Stimulated activated CD8-positive, alpha-beta memory T cell treated with anti-CD3 and anti-CD28 coated beads, Interleukin-12 subunit alpha, Interleukin-12 subunit beta, amount 100 ng/mL, for 1 hour (primary cell): ENCODE measurements at regions not wholly inside any gene's neighbourhood (a gene's known extent, or its start where the extent isn't known, plus 50 kb on each side); places are given as distances from the start of the nearest gene placed in this dataset.
"Not testable (repeated sequence)": the region's sequence is repeated elsewhere in the genome, so short reads cannot be mapped to it uniquely, and the experiment has no call there.

ENCODE experiments used
- DNase-seq: peaks from one replicate; pipeline ENCODE4 v3.0.0-alpha.2; 2020; ENCODE audit warnings: low read depth

GRCh38 chr13:89968470-89968869 is 1379.0 kb upstream of the MIR17HG start:
- DNase-seq, result no peak

DNA sequence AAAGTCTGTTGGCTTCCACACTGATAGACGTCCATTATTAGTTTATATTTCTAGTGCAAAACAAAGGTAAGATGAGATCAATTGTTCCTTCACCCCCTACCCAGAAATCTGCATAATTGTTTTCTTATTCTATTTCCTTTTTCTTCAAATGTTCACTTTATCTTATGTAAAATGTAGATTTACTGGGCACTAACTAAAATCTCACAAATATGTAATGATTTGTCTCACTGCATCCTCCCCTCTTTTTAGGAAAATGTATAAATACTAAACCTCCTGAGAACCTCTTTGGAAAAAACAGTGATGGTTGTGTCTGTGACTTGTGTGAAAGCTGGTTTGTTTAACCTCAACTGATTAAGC is 1377.2 kb upstream of the MIR17HG start:
- DNase-seq, result no peak

DNA sequence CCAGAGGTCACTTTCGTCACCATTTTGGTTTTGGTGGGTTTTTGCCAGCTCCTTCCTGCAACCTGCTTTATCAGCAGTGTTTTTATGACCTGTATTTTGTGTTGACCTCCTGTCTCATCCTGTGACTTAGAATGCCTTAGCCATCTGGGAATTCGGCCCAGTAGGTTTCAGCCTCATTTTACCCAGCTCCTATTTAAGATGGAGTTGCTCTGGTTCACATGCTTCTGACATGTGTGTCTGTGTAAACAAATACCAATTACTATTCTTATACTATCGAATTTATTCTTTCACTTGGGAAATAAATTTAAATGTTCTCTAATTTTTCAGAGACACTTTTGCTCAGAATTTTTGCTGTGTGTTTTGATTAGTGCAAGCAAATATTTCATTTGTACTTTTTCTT is 1370.3 kb upstream of the MIR17HG start:
- no peak for DNase-seq

DNA sequence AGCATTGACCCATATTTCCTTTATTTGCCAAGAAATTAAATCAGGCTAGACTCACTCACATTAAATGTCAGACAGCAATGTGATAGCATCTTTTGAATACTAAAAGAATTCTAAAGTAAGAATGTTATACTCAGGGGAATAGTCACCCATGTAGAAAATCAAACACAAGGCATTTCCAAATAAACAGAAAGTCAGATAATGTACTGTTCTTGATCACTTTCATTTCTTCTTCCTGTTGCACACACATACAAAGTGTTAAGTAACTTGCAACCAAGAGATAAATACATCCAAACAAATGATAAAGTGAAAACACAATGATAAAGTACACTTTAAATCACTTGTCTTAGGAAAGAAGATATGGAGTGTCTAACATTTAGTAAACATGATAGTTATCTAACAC is 1366.6 kb upstream of the MIR17HG start:
- no peak for DNase-seq

- DNase-seq, result no peak
These were observed 1364.9 kb upstream of the MIR17HG start for GRCh38 chr13:89982407-89983095.

GRCh38 chr13:89988206-89988605 is 1359.3 kb upstream of the MIR17HG start:
- no peak for DNase-seq

DNA sequence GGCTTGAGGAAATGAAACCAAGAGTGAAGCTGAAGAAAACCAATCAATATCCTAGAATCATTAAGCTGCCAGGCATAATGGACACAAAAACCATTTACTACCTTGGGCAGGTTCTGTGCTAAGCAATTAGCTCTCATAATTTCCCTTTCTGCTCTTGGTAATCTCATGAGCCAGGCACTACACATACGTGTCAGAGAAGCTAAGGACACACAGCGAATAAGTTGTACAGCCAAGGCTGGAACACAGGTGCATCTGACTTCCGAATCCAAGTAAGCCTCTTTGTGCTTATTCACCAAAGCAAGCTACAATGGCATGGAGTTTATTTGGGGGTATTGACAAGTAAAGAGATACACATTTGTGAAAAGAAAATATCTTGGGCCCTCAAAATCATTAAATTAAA is 1343.9 kb upstream of the MIR17HG start:
- no peak for DNase-seq

DNA sequence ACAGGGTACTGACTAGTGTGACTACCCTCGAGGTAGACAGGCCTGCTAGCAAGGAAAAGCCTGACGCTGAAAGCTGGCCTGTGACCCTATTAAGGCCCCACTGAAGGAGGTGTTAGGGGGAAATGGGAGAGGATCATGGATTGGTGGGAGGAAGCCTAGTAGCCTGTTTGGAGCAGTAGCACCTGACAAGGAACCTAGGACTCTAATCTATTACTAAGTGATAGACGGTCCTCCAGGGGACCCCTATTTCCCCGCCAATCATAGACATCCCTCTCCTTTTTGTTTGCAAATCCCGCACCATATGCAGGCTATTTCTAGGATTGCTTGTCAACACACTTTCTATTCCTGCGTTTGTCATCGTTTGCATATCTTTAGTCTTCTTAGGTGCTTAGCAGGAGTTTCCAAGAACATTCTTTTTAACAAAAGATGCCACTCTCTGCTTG is 1338.8 kb upstream of the MIR17HG start:
- DNase-seq, result no peak

- DNase-seq, result no peak
These were observed 1333.4 kb upstream of the MIR17HG start for GRCh38 chr13:90014038-90014437.

- DNase-seq, result no peak
These were observed 1331.7 kb upstream of the MIR17HG start for GRCh38 chr13:90015565-90016507.

DNA sequence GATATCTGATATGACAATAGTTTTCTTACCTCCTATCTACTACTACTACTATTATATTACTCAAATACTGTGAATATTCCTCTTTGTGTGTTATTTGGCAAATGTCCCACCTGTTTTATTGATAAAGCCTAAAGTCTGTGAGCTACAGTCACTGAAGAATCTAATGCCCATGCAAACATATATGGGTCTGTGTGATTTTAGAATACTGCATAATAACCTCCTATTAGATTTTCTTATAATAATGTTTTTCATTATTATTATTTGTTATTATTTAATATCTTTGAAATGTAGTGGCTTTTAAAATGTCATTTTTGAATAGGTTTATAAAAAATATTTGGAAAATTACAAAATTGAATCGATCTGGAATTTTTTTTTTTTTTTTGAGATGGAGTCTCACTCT is 1330.8 kb upstream of the MIR17HG start:
- no peak for DNase-seq

GRCh38 chr13:90020536-90021070 is 1326.9 kb upstream of the MIR17HG start:
- DNase-seq, result no peak

DNA sequence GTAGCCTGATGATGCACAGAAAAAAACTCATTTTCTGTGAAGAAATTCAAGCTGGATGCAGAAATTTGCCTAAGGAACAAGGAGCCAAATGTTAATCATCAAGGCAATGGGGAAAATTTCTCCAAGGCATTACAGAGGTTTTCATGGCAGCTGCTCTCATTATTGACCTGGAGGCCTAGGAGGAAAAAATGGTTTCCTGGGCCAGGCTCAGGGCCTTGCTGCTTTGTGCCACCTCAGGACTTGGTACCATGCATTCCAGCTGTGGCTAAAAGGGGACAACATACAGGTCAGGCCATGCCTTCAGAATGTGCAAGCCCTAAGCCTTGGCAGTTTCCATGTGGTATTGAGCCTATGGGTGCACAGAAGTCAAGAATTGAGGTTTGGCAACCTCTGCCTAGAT is 1320.1 kb upstream of the MIR17HG start:
- DNase-seq, result no peak

GRCh38 chr13:90032313-90032712 is 1315.2 kb upstream of the MIR17HG start:
- no peak for DNase-seq

DNA sequence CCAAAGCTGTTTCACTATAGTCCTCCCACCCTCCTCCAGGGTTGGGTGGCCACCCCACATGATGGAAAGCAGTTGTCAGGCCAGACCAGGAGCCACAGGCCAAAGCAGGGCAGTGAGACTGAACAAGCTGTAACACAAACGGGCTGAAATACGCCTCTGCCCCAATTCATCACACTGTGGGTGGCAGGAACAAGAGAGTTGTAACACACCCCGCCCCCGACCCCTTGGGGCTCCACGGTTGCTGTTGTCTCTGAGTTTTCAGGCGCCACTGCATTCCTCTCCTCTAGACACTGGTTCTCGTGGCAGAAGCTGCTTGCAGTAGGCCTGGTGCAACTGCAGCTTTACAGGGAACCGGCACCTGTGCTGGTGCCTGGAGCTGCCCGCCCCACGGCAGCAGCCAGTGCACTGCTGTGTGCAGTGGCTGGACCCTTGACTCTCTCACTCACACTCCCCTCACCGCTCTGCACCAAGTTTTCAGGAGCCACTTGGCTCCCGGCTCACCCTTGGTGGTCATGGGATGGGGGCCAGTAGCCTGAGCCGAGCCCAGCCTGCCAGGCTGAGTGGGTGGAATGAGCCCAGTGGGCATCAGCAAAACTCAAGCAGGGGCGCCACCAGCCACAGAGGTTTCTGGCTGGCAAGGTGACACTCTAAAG is 1314.5 kb upstream of the MIR17HG start:
- no peak for DNase-seq

DNA sequence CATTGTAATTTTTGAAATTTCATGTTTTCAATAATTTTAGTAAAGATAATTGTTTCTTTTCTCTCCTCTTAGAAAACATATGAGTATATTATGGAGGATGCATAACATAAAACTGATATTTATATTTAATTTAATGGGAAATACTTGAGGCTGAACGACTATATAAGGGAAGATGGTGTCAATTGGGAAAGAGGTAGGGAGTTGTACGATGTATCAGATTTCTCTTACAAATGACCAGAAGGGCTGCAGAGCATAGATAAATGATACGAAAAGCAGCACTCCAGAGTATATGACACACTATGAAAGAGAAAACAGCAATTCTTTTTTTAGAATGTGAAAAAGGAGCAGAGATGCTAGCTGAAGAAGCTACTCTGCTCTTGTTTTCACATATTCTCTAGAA is 1308.0 kb upstream of the MIR17HG start:
- DNase-seq, result no peak

DNA sequence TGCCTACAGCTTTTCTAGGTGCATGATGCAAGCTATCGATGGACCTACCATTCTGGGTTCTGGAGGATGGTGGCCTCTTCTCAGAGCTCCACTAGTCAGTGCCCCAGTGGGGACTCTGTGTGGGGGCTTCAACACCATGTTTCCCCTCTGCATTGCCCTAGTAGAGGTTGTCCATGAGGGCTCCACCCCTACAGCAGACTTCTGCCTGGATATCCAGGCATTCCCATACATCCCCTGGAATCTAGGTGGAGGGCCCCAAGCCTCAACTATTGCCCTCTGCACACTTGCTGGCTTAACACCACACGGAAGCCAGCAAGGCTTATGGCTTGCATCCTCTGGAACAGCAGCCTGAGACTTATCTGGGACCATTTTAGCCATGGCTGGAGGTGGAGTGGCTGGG is 1299.9 kb upstream of the MIR17HG start:
- no peak for DNase-seq

GRCh38 chr13:90049989-90050671 is 1297.4 kb upstream of the MIR17HG start:
- DNase-seq, result no peak

DNA sequence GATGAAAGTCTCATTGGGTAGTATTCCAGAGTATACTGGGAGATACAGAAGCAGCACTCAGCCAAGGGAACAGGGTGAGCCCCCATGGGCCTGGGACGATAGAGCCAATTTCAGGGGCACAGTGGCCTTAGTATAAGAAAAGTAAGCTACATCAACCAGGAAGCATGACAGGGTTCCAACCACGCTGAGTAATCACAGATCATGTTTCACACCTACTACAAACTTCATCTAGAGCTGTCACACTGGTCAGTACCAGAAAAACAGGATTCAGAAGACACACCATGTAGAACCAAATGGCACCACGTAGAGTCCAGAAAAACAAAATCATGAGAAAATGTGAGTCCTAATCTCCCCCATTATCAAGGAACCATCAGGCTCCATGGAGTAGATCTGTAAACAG is 1292.4 kb upstream of the MIR17HG start:
- DNase-seq, result no peak

GRCh38 chr13:90055760-90056159 is 1291.7 kb upstream of the MIR17HG start:
- no peak for DNase-seq

GRCh38 chr13:90064226-90064625 is 1283.3 kb upstream of the MIR17HG start:
- not testable (repeated sequence) for DNase-seq

DNA sequence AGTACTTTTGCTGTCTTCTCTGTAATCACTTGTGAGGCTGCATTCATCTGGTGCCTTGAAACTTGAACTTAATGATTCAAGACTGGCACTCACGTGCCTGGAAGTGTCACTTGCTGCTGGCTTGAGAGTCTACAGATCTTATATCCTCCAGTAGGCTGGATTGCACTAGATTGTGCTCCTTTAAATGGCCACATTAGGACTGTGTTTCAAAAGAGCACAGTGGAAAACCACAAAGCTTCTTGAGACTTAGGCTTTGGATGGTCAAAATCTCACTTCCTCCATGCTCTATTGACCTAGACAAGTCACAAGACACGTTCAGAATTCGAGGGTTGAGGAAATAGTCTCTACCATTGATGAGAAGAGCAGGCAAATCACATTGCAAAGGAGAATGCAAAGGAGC is 1278.8 kb upstream of the MIR17HG start:
- DNase-seq, result no peak
